HEK293T (cell line): ENCODE measurements at regions not wholly inside any gene's neighbourhood (a gene's known extent, or its start where the extent isn't known, plus 50 kb on each side); places are given as distances from the start of the nearest gene placed in this dataset.

ENCODE experiments used
- CTCF ChIA-PET: fragments of 350-600 bp; formaldehyde crosslinking; extraction: SDS; loops from one replicate; lab custom pipeline; 2021; ENCODE audit warnings: antibody characterized with exemption, inconsistent platforms; lab: Yijun Ruan, JAX
- POLR2A ChIA-PET: fragments of 350-600 bp; formaldehyde crosslinking; extraction: SDS; loops from one replicate; lab custom pipeline; 2020; ENCODE audit warnings: antibody characterized with exemption, inconsistent platforms; lab: Yijun Ruan, JAX
- DNase-seq: peaks from one replicate; pipeline ENCODE4 v3.0.0; 2012; ENCODE audit warnings: mixed read lengths; ENCODE audit errors: extremely low spot score
- ARNT ChIP-seq: fragments of 450-650 bp; IDR thresholded peaks from 2 replicates; pipeline ENCODE4 v1.6.1; 2017; ENCODE audit warnings: mild to moderate bottlenecking
- BHLHE40 ChIP-seq: fragments of 450-650 bp; IDR thresholded peaks from 2 replicates; pipeline ENCODE4 v1.6.1; 2016; ENCODE audit warnings: mild to moderate bottlenecking, moderate library complexity, borderline replicate concordance
- CTBP1 ChIP-seq: fragments of 450-650 bp; IDR thresholded peaks from 2 replicates; pipeline ENCODE4 v1.6.1; 2016; ENCODE audit warnings: borderline replicate concordance
- ELF4 ChIP-seq: fragments of 450-650 bp; IDR thresholded peaks from 2 replicates; pipeline ENCODE4 v1.6.1; 2017; ENCODE audit warnings: antibody characterized with exemption
- FOXA1 ChIP-seq: fragments of 450-650 bp; IDR thresholded peaks from 2 replicates; pipeline ENCODE4 v1.6.1; 2016; ENCODE audit warnings: mild to moderate bottlenecking
- FOXK2 ChIP-seq: fragments of 450-650 bp; IDR thresholded peaks from 2 replicates; pipeline ENCODE4 v1.6.1; 2016; ENCODE audit warnings: mild to moderate bottlenecking
- FOXM1 ChIP-seq: fragments of 450-650 bp; IDR thresholded peaks from 2 replicates; pipeline ENCODE4 v1.6.1; 2017; ENCODE audit warnings: mild to moderate bottlenecking, borderline replicate concordance
- HDGF ChIP-seq: fragments of 450-650 bp; IDR thresholded peaks from 2 replicates; pipeline ENCODE4 v1.6.1; 2017; ENCODE audit warnings: antibody characterized with exemption, borderline replicate concordance
- L3MBTL2 ChIP-seq: fragments of 450-650 bp; conservative IDR thresholded peaks from 2 replicates; pipeline ENCODE4 v1.6.1; 2016; ENCODE audit warnings: mild to moderate bottlenecking
- LEF1 ChIP-seq: fragments of 450-650 bp; IDR thresholded peaks from 2 replicates; pipeline ENCODE4 v1.6.1; 2017; ENCODE audit warnings: mild to moderate bottlenecking, borderline replicate concordance
- NFRKB ChIP-seq: fragments of 450-650 bp; IDR thresholded peaks from 2 replicates; pipeline ENCODE4 v1.6.1; 2016; ENCODE audit warnings: mild to moderate bottlenecking, moderate library complexity
- PKNOX1 ChIP-seq: fragments of 450-650 bp; IDR thresholded peaks from 2 replicates; pipeline ENCODE4 v1.6.1; 2016
- SP1 ChIP-seq: fragments of 450-650 bp; IDR thresholded peaks from 2 replicates; pipeline ENCODE4 v1.6.1; 2017
- SUZ12 ChIP-seq: fragments of 450-650 bp; IDR thresholded peaks from 2 replicates; pipeline ENCODE4 v1.6.1; 2016; ENCODE audit warnings: mild to moderate bottlenecking
- TARDBP ChIP-seq: fragments of 450-650 bp; IDR thresholded peaks from 2 replicates; pipeline ENCODE4 v1.6.1; 2016
- ZNF384 ChIP-seq: fragments of 450-650 bp; IDR thresholded peaks from 2 replicates; pipeline ENCODE4 v1.6.1; 2016

- no peak for TF ChIP-seq CTBP1
- TF ChIP-seq ELF4: no peak
- TF ChIP-seq FOXM1: no peak
- no peak for TF ChIP-seq ARNT
- TF ChIP-seq PKNOX1: no peak
- TF ChIP-seq FOXK2: no peak
- no peak for TF ChIP-seq NFRKB
- no peak for TF ChIP-seq BHLHE40
- no peak for TF ChIP-seq L3MBTL2
- TF ChIP-seq SUZ12: no peak
- no peak for TF ChIP-seq LEF1
- no peak for TF ChIP-seq FOXA1
- POLR2A ChIA-PET: no interaction called here
- no peak for DNase-seq
- CTCF ChIA-PET: no interaction called here
These were observed 67.9 kb upstream of the TSLP start for GRCh38 chr5:111003623-111004022.

DNA sequence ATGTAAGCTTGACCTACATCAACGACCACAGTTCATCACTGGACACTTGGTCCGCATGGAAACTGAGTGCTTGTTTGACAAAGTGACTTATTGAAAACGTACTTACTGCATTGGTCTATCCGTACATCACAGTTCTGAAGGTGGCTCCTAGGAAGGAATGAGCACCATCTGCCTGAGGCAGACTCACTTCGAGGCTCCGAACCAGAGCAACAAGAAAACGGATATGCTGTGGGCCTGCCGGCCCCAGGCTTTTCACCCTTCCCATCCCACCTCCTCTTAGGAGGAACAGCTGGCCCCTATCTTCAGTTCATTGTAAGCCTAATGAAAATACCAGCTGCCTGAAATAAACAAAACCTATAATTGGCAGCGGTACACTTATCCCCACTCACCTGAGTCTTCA, 67.2 kb upstream of the TSLP start:
- no peak for TF ChIP-seq ELF4
- TF ChIP-seq NFRKB: no peak
- no peak for TF ChIP-seq FOXA1
- no peak for TF ChIP-seq SP1
- TF ChIP-seq PKNOX1: no peak
- no peak for TF ChIP-seq L3MBTL2
- TF ChIP-seq ZNF384: no peak
- no peak for TF ChIP-seq ARNT
- TF ChIP-seq SUZ12: no peak
- no peak for TF ChIP-seq LEF1
- TF ChIP-seq HDGF: no peak
- TF ChIP-seq TARDBP: no peak
- TF ChIP-seq CTBP1: no peak
- TF ChIP-seq FOXM1: no peak
- no peak for TF ChIP-seq FOXK2
- no peak for TF ChIP-seq BHLHE40
- CTCF ChIA-PET: no interaction called here
- DNase-seq: no peak
- POLR2A ChIA-PET: no interaction called here

- ChIA-PET POLR2A (no interaction called here), CTCF (no interaction called here)
- DNase-seq: no peak
- TF ChIP-seq HDGF (no peak), CTBP1 (no peak), ELF4 (no peak), ZNF384 (no peak), FOXM1 (no peak), TARDBP (no peak)
These were observed 60.7 kb upstream of the TSLP start for GRCh38 chr5:111010783-111011182.

GRCh38 chr5:111013011-111013410, 58.5 kb upstream of the TSLP start:
- no peak for DNase-seq
- CTCF ChIA-PET: no interaction called here
- no peak for TF ChIP-seq L3MBTL2
- TF ChIP-seq LEF1: no peak
- TF ChIP-seq FOXA1: no peak
- POLR2A ChIA-PET: no interaction called here

DNA sequence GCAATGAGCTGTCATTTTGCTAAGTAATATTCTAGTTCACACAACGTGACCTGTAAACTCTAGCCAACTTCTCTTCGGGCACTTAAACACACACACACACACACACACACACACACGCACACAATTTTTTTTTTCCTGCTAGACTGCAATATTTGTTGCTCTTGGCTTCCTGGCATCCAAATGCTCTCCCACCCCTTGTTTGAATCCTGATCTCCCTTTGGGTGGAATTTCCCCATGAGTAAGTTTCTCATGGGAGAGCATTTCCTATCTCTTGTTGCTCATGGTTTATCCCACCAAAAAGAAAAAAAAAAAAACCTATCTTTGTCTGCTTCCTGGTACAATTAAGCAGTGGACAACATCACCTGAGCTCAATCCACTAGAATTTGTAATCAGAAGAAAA, 54.7 kb upstream of the TSLP start:
- CTCF ChIA-PET: interaction anchor here (0.6 kb wide), 1 partner anchor 217 kb away, joined by 4 read pairs; no protein-coding TSS in a partner anchor
- no peak for TF ChIP-seq L3MBTL2
- POLR2A ChIA-PET: no interaction called here
- DNase-seq: no peak

DNA sequence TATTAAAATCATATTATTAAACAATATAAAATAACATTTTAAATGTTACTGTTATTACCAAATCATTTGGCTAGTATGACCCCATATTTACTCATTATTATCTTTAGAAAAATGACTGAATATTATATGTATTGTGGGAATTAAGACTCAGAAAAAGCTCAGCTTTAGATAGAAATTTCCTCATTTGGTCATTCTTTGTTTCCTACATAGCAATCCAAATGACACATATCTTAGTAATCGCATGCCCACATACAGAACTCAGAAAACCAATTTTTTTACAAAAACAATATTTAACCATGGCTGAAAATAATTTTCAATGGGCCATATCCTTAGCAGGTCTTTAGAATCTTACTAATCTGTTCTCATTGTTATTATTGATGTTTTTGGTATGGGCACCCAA, 53.8 kb upstream of the TSLP start:
- ChIA-PET CTCF (no interaction called here), POLR2A (no interaction called here)
- no peak for TF ChIP-seq PKNOX1
- no peak for TF ChIP-seq HDGF
- TF ChIP-seq ELF4: no peak
- TF ChIP-seq BHLHE40: no peak
- TF ChIP-seq SP1: no peak
- TF ChIP-seq TARDBP: no peak
- no peak for TF ChIP-seq NFRKB
- TF ChIP-seq SUZ12: no peak
- no peak for TF ChIP-seq FOXK2
- TF ChIP-seq ZNF384: no peak
- TF ChIP-seq FOXA1: no peak
- no peak for TF ChIP-seq FOXM1
- no peak for TF ChIP-seq L3MBTL2
- no peak for TF ChIP-seq ARNT
- TF ChIP-seq LEF1: no peak
- no peak for TF ChIP-seq CTBP1
- no peak for DNase-seq
